ENCODE measurements at regions not wholly inside any gene's neighbourhood (a gene's known extent, or its start where the extent isn't known, plus 50 kb on each side); places are given as distances from the start of the nearest gene placed in this dataset.

DNA sequence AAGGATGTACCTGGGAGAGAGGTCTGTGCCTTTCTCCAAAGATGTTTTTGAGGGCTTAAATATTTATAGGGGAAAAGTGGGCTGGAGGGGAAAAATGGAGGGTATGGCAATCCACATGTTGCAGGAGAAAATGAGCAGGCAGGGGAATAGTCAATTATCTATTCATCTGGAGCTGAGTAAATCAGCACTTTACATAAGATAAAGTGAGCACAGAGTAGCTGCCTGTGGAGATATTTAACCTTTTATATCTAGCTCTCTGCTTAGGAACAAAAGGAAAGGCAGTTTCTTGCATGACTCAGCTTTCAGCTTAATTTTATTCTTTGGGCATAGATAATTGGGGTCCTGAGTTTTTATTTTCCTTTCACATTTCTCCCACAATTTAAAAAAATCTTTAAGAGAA is 93.6 kb upstream of the NPY2R start:
- Mint-ChIP-seq H3K27ac (no peak overlapping the region), H3K36me3 (ENCODE audit: low read depth) (peaks cover 8% of the 10 kb centered on the region; the same call in 1 of the 2 replicates), H3K4me1 (ENCODE audit: low read depth) (no peaks in the 10 kb centered on the region), H3K27me3 (ENCODE audit: insufficient read depth) (no peaks in the 10 kb centered on the region; the same call in 1 of the 2 replicates), H3K4me3 (no peak overlapping the region), H3K9me3 (peaks cover 65% of the 10 kb centered on the region)
- DNase-seq: no peak
- no peak for TF ChIP-seq CTCF (IDR thresholded peaks at IDR 0.05)

- Mint-ChIP-seq H3K4me3 (no peak overlapping the region), H3K27me3 (ENCODE audit: insufficient read depth) (no peaks in the 10 kb centered on the region), H3K27ac (no peak overlapping the region), H3K4me1 (ENCODE audit: low read depth) (no peaks in the 10 kb centered on the region), H3K9me3 (peaks cover 43% of the 10 kb centered on the region), H3K36me3 (ENCODE audit: low read depth) (peaks cover 9% of the 10 kb centered on the region)
- DNase-seq: no peak
- TF ChIP-seq CTCF (IDR thresholded peaks at IDR 0.05): no peak
These were observed 89.4 kb upstream of the NPY2R start for GRCh38 chr4:155119006-155119405.

GRCh38 chr4:155120536-155120935 is 87.9 kb upstream of the NPY2R start:
- no peak overlapping the region for H3K27ac Mint-ChIP-seq
- no peak for DNase-seq
- no peak overlapping the region for H3K4me3 Mint-ChIP-seq
- no peaks in the 10 kb centered on the region for H3K4me1 Mint-ChIP-seq (ENCODE audit: low read depth)
- H3K27me3 Mint-ChIP-seq (ENCODE audit: insufficient read depth): no peaks in the 10 kb centered on the region; the same call in 1 of the 2 replicates
- peaks cover 42% of the 10 kb centered on the region for H3K9me3 Mint-ChIP-seq
- no peak for TF ChIP-seq CTCF (IDR thresholded peaks at IDR 0.05)
- peaks cover 9% of the 10 kb centered on the region for H3K36me3 Mint-ChIP-seq (ENCODE audit: low read depth)

GRCh38 chr4:155122382-155122781 is 86.1 kb upstream of the NPY2R start:
- no peaks in the 10 kb centered on the region; the same call in 1 of the 2 replicates for H3K27me3 Mint-ChIP-seq (ENCODE audit: insufficient read depth)
- H3K36me3 Mint-ChIP-seq (ENCODE audit: low read depth): peaks cover 9% of the 10 kb centered on the region
- H3K9me3 Mint-ChIP-seq: peaks cover 43% of the 10 kb centered on the region
- no peaks in the 10 kb centered on the region for H3K4me1 Mint-ChIP-seq (ENCODE audit: low read depth)
- no peak overlapping the region for H3K27ac Mint-ChIP-seq
- TF ChIP-seq CTCF (IDR thresholded peaks at IDR 0.05): no peak
- DNase-seq: no peak
- no peak overlapping the region for H3K4me3 Mint-ChIP-seq

DNA sequence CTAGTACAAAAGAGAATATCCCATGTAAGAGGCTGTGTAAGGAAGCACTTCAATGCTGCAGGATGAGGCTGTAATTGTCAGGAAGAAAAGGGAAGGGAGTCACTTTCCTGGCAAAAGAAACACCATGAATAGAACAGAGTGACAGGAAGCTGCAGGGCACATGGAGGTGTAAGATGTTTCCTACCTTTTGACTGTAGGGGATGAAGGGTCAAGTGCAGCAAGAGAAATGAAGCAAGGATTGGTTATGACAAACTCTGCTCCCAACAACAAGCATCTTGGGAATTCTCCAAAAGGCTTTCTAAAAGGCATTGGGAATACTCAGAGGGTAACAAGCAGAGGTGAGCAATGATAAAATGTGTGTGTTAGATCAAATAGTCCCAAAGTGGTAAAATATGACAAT is 74.3 kb upstream of the NPY2R start:
- TF ChIP-seq CTCF (IDR thresholded peaks at IDR 0.05): no peak
- H3K4me1 Mint-ChIP-seq (ENCODE audit: low read depth): no peaks in the 10 kb centered on the region

DNA sequence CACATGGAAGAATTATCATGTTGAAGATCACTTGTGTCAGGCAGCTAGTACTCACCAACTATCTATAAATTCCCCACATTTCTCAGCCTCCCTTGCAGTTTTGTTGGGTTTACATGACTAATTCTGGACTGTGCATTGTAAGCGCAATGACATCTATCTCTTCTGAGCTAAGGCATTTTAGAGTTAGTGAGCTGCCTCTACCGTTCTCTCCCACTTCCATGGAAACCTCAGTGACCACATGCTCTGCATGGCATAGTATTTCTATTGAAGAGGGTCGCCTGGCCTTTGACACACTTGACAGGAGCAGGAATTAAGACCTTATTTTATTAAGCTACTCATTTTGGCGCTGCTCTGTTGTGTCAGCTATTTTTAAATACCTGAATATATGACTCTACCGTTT is 67.5 kb upstream of the NPY2R start:
- no peak for DNase-seq
- no peaks in the 10 kb centered on the region for H3K27me3 Mint-ChIP-seq (ENCODE audit: insufficient read depth)
- TF ChIP-seq CTCF (IDR thresholded peaks at IDR 0.05): no peak

More for the DNA sequence above, 74.3 kb upstream of the NPY2R start:
- no peak overlapping the region for H3K4me3 Mint-ChIP-seq
- no peaks in the 10 kb centered on the region for H3K27me3 Mint-ChIP-seq (ENCODE audit: insufficient read depth)
- H3K27ac Mint-ChIP-seq: no peak overlapping the region
- 0 out of 2 replicates have a peak, but pooled peaks cover 6% of the 10 kb centered on the region for H3K36me3 Mint-ChIP-seq (ENCODE audit: low read depth)
- peaks cover 50% of the 10 kb centered on the region for H3K9me3 Mint-ChIP-seq
- no peak for DNase-seq

More for the DNA sequence above, 67.5 kb upstream of the NPY2R start:
- H3K36me3 Mint-ChIP-seq (ENCODE audit: low read depth): no peaks in the 10 kb centered on the region
- H3K9me3 Mint-ChIP-seq: peaks cover 18% of the 10 kb centered on the region
- no peak overlapping the region for H3K4me3 Mint-ChIP-seq
- H3K4me1 Mint-ChIP-seq (ENCODE audit: low read depth): no peaks in the 10 kb centered on the region
- H3K27ac Mint-ChIP-seq: no peak overlapping the region

Measured in HFFc6 (cell line).